Neural cell (in vitro differentiated cells): ENCODE measurements at regions not wholly inside any gene's neighbourhood (a gene's known extent, or its start where the extent isn't known, plus 50 kb on each side); places are given as distances from the start of the nearest gene placed in this dataset.

Experiments
- H2AFZ ChIP-seq: fragments of 200-600, 300-800 bp; sonication (generic), shearing (Covaris generic); 2 replicates; pipeline ENCODE4 v1.6.0; 2014; ENCODE audit warnings: low read depth, mild to moderate bottlenecking, antibody characterized with exemption, low read length, moderate library complexity
- H3F3A ChIP-seq: fragments of 200-600 bp; shearing (Covaris generic); 2 replicates; pipeline ENCODE4 v1.6.1; 2016; ENCODE audit warnings: mild to moderate bottlenecking, moderate library complexity, mixed read lengths, antibody characterized with exemption, low read length; ENCODE audit not compliant: insufficient read depth, poor library complexity, severe bottlenecking
- H3K27ac ChIP-seq: fragments of 200-600, 300-800 bp; sonication (generic), shearing (Covaris generic); 2 replicates; pipeline ENCODE4 v1.5.1; 2014; ENCODE audit warnings: mild to moderate bottlenecking, low read length, moderate library complexity
- H3K27me3 ChIP-seq: fragments of 300-800, 200-600 bp; sonication (generic), shearing (Covaris generic); 2 replicates; pipeline ENCODE4 v1.6.0; 2014; ENCODE audit warnings: mild to moderate bottlenecking, low read depth, low read length, moderate library complexity; ENCODE audit not compliant: insufficient read depth
- H3K36me3 ChIP-seq: fragments of 300-800, 200-600 bp; sonication (generic), shearing (Covaris generic); 2 replicates; pipeline ENCODE4 v1.5.1; 2014; ENCODE audit warnings: mild to moderate bottlenecking, antibody characterized with exemption, low read length, moderate library complexity; ENCODE audit not compliant: insufficient read depth
- H3K4me2 ChIP-seq: fragments of 300-800, 200-600 bp; sonication (generic), shearing (Covaris generic); 2 replicates; pipeline ENCODE4 v1.6.0; 2014; ENCODE audit warnings: mild to moderate bottlenecking, low read length
- H3K4me3 ChIP-seq: fragments of 300-800, 200-600 bp; sonication (generic), shearing (Covaris generic); 2 replicates; pipeline ENCODE4 v1.5.1; 2014; ENCODE audit warnings: mild to moderate bottlenecking, low read length, moderate library complexity
- H3K79me2 ChIP-seq: fragments of 200-600 bp; shearing (Covaris generic); replicated peaks from 2 replicates; pipeline ENCODE4 v1.6.0; 2014; ENCODE audit warnings: mild to moderate bottlenecking, low read length, moderate library complexity; ENCODE audit not compliant: insufficient read depth
- H3K9ac ChIP-seq: fragments of 300-800, 200-600 bp; sonication (generic), shearing (Covaris generic); 2 replicates; pipeline ENCODE4 v1.6.1; 2016; ENCODE audit warnings: mild to moderate bottlenecking, low read length, mixed read lengths
- H3K9me2 ChIP-seq: fragments of 200-600 bp; shearing (Covaris generic); 2 replicates; pipeline ENCODE4 v1.6.1; 2016; ENCODE audit warnings: mild to moderate bottlenecking, low read length, mixed read lengths; ENCODE audit not compliant: insufficient read depth
- H3K9me3 ChIP-seq: fragments of 200-600, 300-800 bp; sonication (generic), shearing (Covaris generic); 2 replicates; pipeline ENCODE4 v1.6.1; 2016; ENCODE audit warnings: mild to moderate bottlenecking, mixed run types, low read length, moderate library complexity, mixed read lengths
- H4K20me1 ChIP-seq: fragments of 200-600 bp; shearing (Covaris generic); 2 replicates; pipeline ENCODE4 v1.6.1; 2016; ENCODE audit warnings: mild to moderate bottlenecking, mixed run types; ENCODE audit not compliant: insufficient read depth
- CTCF ChIP-seq: fragments of 450-650 bp; IDR thresholded peaks from 2 replicates; pipeline ENCODE4 v1.5.1; 2014; ENCODE audit warnings: antibody characterized with exemption, mild to moderate bottlenecking, moderate library complexity; ENCODE audit not compliant: poor library complexity, severe bottlenecking
- EP300 ChIP-seq: fragments of 450-650 bp; conservative IDR thresholded peaks from 2 replicates; pipeline ENCODE4 v1.6.1; 2014; ENCODE audit warnings: antibody characterized with exemption, mild to moderate bottlenecking, moderate library complexity; ENCODE audit not compliant: poor library complexity, severe bottlenecking
- EZH2 ChIP-seq: fragments of 200-600, 300-800 bp; shearing (Covaris generic), sonication (generic); IDR thresholded peaks from 2 replicates; pipeline ENCODE4 v1.6.1; 2014; ENCODE audit warnings: antibody characterized with exemption, low read length, borderline replicate concordance, mild to moderate bottlenecking; ENCODE audit not compliant: insufficient read depth, poor library complexity, severe bottlenecking
- MXI1 ChIP-seq: fragments of 450-650 bp; conservative IDR thresholded peaks from 2 replicates; pipeline ENCODE4 v1.6.1; 2014; ENCODE audit warnings: antibody characterized with exemption, mild to moderate bottlenecking; ENCODE audit not compliant: poor library complexity, severe bottlenecking
- POLR2AphosphoS5 ChIP-seq: IDR thresholded peaks from 2 replicates; pipeline ENCODE4 v1.6.1; 2012
- RAD21 ChIP-seq: fragments of 450-650 bp; conservative IDR thresholded peaks from 2 replicates; pipeline ENCODE4 v1.6.1; 2014; ENCODE audit warnings: antibody characterized with exemption, mild to moderate bottlenecking, moderate library complexity
- SMC3 ChIP-seq: fragments of 450-650 bp; conservative IDR thresholded peaks from 2 replicates; pipeline ENCODE4 v1.6.1; 2014; ENCODE audit warnings: antibody characterized with exemption, mild to moderate bottlenecking, moderate library complexity; ENCODE audit not compliant: poor library complexity
- TAF1 ChIP-seq: IDR thresholded peaks from 2 replicates; pipeline ENCODE4 v1.6.1; 2012; ENCODE audit warnings: low read depth
- TF ChIP-seq, protein P1 (sequence below): IDR thresholded peaks from 2 replicates; pipeline ENCODE4 v1.6.1; 2012; ENCODE audit warnings: borderline replicate concordance

DNA sequence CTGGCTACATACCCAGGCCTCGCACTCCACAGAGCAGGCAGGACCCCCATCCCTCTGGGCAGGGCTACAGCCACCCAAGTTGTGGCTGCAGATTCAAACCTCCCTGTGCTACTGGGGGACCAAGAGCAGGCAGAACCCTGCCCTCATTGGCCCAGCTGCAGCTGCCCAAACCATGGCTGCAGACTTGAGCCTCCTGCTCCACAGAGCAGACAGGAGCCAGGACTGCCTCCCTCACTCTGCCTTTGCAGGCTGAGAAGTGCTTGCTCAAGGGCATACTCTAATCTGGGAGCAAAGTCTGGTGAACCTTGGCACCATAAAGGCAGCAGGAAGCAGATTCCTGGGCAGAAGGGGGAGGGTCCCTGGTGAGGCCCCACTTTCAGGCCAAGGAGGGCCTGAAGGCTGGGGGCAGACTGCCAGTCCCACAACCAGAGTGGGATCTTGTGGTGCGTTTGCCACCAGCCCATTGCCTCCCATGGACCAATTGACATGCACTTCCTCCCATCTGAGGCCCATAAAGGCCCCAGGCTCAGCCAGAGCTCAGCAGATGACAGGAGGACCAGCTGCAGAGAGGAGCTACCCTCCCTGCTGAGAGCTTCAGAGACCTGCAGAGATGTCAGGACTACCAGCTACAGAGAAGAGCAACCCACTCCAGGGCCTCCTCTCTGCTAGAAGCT, 64.2 kb upstream of the EPHA6 start:
- no peaks in the 10 kb centered on the region for H3K36me3 ChIP-seq
- no peaks in the 10 kb centered on the region for H3K79me2 ChIP-seq
- H4K20me1 ChIP-seq = no peaks in the 10 kb centered on the region
- H3K9me3 ChIP-seq = no peaks in the 10 kb centered on the region
- no peaks in the 10 kb centered on the region for H3K27me3 ChIP-seq
- H3K27ac ChIP-seq = no peak overlapping the region
- H3K4me3 ChIP-seq = no peak overlapping the region
- no peak overlapping the region for H3K4me2 ChIP-seq
- no peak overlapping the region for H3K9ac ChIP-seq
- no peaks in the 10 kb centered on the region for H3K9me2 ChIP-seq
- TF ChIP-seq CTCF (no peak), EP300 (no peak), POLR2AphosphoS5 (no peak), RAD21 (no peak), EZH2 (no peak), SMC3 (no peak), TAF1 (no peak), MXI1 (no peak)
- TF ChIP-seq, protein P1, sequence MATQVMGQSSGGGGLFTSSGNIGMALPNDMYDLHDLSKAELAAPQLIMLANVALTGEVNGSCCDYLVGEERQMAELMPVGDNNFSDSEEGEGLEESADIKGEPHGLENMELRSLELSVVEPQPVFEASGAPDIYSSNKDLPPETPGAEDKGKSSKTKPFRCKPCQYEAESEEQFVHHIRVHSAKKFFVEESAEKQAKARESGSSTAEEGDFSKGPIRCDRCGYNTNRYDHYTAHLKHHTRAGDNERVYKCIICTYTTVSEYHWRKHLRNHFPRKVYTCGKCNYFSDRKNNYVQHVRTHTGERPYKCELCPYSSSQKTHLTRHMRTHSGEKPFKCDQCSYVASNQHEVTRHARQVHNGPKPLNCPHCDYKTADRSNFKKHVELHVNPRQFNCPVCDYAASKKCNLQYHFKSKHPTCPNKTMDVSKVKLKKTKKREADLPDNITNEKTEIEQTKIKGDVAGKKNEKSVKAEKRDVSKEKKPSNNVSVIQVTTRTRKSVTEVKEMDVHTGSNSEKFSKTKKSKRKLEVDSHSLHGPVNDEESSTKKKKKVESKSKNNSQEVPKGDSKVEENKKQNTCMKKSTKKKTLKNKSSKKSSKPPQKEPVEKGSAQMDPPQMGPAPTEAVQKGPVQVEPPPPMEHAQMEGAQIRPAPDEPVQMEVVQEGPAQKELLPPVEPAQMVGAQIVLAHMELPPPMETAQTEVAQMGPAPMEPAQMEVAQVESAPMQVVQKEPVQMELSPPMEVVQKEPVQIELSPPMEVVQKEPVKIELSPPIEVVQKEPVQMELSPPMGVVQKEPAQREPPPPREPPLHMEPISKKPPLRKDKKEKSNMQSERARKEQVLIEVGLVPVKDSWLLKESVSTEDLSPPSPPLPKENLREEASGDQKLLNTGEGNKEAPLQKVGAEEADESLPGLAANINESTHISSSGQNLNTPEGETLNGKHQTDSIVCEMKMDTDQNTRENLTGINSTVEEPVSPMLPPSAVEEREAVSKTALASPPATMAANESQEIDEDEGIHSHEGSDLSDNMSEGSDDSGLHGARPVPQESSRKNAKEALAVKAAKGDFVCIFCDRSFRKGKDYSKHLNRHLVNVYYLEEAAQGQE = no peak
- no peaks in the 10 kb centered on the region for H3F3A ChIP-seq
- H2AFZ ChIP-seq = no peak overlapping the region

DNA sequence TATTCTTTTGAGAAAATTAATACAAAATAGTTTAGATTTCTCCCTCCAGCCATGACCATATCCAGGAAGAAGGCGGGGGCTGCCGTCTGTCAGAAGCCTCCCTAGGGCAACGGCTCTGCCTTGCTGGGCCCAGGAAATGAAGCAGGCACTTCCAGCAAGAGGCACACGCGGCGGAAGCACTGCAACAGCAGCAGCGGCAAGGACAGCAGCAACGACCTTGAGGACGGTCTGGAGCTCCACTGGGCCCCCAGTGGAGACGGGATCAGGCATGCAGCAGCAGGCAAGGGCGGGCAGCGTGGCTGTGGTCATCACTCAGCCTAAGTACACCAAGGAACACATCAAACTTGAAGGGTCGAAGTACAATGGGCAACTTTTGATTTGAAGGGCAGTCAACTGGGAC, 61.3 kb upstream of the EPHA6 start:
- Histone ChIP-seq H3K4me2 (no peak overlapping the region), H3K79me2 (no peaks in the 10 kb centered on the region), H3K27me3 (no peaks in the 10 kb centered on the region), H3K27ac (no peak overlapping the region), H3K36me3 (no peaks in the 10 kb centered on the region), H3K9me2 (no peaks in the 10 kb centered on the region), H3F3A (no peaks in the 10 kb centered on the region), H2AFZ (no peak overlapping the region), H3K9me3 (no peaks in the 10 kb centered on the region), H3K4me3 (no peak overlapping the region), H4K20me1 (no peaks in the 10 kb centered on the region), H3K9ac (no peak overlapping the region)
- TF ChIP-seq, protein P1 = no peak
- TF ChIP-seq EZH2 (no peak), SMC3 (no peak), POLR2AphosphoS5 (no peak), RAD21 (no peak), MXI1 (no peak), EP300 (no peak), TAF1 (no peak), CTCF (no peak)
